ENCODE measurements at regions not wholly inside any gene's neighbourhood (a gene's known extent, or its start where the extent isn't known, plus 50 kb on each side); places are given as distances from the start of the nearest gene placed in this dataset.

DNA sequence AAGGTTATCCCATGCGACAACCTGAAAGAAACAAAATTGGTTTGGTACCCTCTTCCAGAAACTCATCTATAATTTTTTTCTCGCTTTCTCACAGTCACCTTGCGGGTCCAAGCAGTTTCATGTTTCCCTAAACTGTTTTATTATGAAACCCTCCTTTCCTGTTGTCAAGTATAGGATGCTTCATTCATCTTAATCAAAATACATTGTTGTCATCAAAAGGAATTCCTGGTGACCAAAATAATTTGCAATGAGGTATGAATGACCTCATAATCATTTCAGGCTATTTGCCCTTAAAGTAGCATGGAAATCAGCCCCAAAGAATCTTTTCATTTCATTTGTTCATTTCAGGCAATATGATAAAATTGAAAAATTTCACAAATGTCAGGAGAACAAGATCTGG is 503.0 kb downstream of the SPATA31D1 start:
- TF ChIP-seq, protein P1, sequence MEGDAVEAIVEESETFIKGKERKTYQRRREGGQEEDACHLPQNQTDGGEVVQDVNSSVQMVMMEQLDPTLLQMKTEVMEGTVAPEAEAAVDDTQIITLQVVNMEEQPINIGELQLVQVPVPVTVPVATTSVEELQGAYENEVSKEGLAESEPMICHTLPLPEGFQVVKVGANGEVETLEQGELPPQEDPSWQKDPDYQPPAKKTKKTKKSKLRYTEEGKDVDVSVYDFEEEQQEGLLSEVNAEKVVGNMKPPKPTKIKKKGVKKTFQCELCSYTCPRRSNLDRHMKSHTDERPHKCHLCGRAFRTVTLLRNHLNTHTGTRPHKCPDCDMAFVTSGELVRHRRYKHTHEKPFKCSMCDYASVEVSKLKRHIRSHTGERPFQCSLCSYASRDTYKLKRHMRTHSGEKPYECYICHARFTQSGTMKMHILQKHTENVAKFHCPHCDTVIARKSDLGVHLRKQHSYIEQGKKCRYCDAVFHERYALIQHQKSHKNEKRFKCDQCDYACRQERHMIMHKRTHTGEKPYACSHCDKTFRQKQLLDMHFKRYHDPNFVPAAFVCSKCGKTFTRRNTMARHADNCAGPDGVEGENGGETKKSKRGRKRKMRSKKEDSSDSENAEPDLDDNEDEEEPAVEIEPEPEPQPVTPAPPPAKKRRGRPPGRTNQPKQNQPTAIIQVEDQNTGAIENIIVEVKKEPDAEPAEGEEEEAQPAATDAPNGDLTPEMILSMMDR (IDR thresholded peaks at IDR 0.05; ENCODE audit: low read depth, low read length, poor library complexity, severe bottlenecking), result no peak
- TF ChIP-seq EZH2phosphoT487 (IDR thresholded peaks at IDR 0.05; ENCODE audit: borderline replicate concordance, low read length), result no peak

All from DOHH2 (cell line).